HG03066 (cell line): ENCODE measurements at regions not wholly inside any gene's neighbourhood (a gene's known extent, or its start where the extent isn't known, plus 50 kb on each side); places are given as distances from the start of the nearest gene placed in this dataset.
"Not testable (repeated sequence)": the region's sequence is repeated elsewhere in the genome, so short reads cannot be mapped to it uniquely, and the experiment has no call there.

ENCODE experiments used
- ATAC-seq: cut with Tn5 transposase; IDR thresholded peaks from one replicate; pipeline ENCODE4 v1.9.1; 2021; ENCODE audit warnings: low read depth; ENCODE audit not compliant: unreplicated experiment

- ATAC-seq = no peak
These were observed 421.3 kb downstream of the ACTL7B start for GRCh38 chr9:108434502-108434901.

GRCh38 chr9:108434036-108434435 lies 421.8 kb downstream of the ACTL7B start:
- no peak for ATAC-seq

- no peak for ATAC-seq
These were observed 425.1 kb downstream of the ACTL7B start for GRCh38 chr9:108430655-108431054.

- ATAC-seq = no peak
These were observed 428.0 kb downstream of the ACTL7B start for GRCh38 chr9:108427751-108428150.

- not testable (repeated sequence) for ATAC-seq
These were observed 429.3 kb downstream of the ACTL7B start for GRCh38 chr9:108426421-108426940.

GRCh38 chr9:108423433-108423832 lies 432.4 kb downstream of the ACTL7B start:
- ATAC-seq = no peak

- no peak for ATAC-seq
These were observed 436.4 kb downstream of the ACTL7B start for GRCh38 chr9:108419379-108419778.

GRCh38 chr9:108417726-108418125 lies 438.1 kb downstream of the ACTL7B start:
- ATAC-seq = no peak

GRCh38 chr9:108417312-108417711 lies 438.5 kb downstream of the ACTL7B start:
- no peak for ATAC-seq

GRCh38 chr9:108416324-108416723 lies 439.5 kb downstream of the ACTL7B start:
- no peak for ATAC-seq

GRCh38 chr9:108413809-108414208 lies 442.0 kb downstream of the ACTL7B start:
- no peak for ATAC-seq

GRCh38 chr9:108412755-108413154 lies 443.0 kb downstream of the ACTL7B start:
- no peak for ATAC-seq

- ATAC-seq = no peak
These were observed 444.2 kb downstream of the ACTL7B start for GRCh38 chr9:108411632-108412031.

- no peak for ATAC-seq
These were observed 445.6 kb downstream of the ACTL7B start for GRCh38 chr9:108410161-108410560.

- ATAC-seq = no peak
These were observed 455.5 kb downstream of the ACTL7B start for GRCh38 chr9:108400297-108400696.

- ATAC-seq = no peak
These were observed 455.9 kb downstream of the ACTL7B start for GRCh38 chr9:108399851-108400250.

- no peak for ATAC-seq
These were observed 458.5 kb downstream of the ACTL7B start for GRCh38 chr9:108397286-108397685.

GRCh38 chr9:108396611-108397010 lies 459.2 kb downstream of the ACTL7B start:
- ATAC-seq = no peak

GRCh38 chr9:108396193-108396592 lies 459.6 kb downstream of the ACTL7B start:
- no peak for ATAC-seq

GRCh38 chr9:108395421-108395820 lies 460.4 kb downstream of the ACTL7B start:
- no peak for ATAC-seq

GRCh38 chr9:108394726-108395125 lies 461.1 kb downstream of the ACTL7B start:
- ATAC-seq = no peak

- not testable (repeated sequence) for ATAC-seq
These were observed 462.2 kb downstream of the ACTL7B start for GRCh38 chr9:108393481-108394001.

GRCh38 chr9:108392877-108393276 lies 462.9 kb downstream of the ACTL7B start:
- no peak for ATAC-seq
